ENCODE measurements at regions not wholly inside any gene's neighbourhood (a gene's known extent, or its start where the extent isn't known, plus 50 kb on each side); places are given as distances from the start of the nearest gene placed in this dataset.

GRCh38 chr12:23008623-23009022, 383.7 kb downstream of the ETNK1 start:
- Mint-ChIP-seq H3K36me3 (ENCODE audit: low read depth) (no peaks in the 10 kb centered on the region), H3K27me3 (ENCODE audit: low read depth) (no peaks in the 10 kb centered on the region), H3K9me3 (ENCODE audit: insufficient read depth) (no peaks in the 10 kb centered on the region), H3K27ac (no peak overlapping the region), H3K4me1 (ENCODE audit: low read depth) (no peaks in the 10 kb centered on the region), H3K4me3 (no peak overlapping the region)
- POLR2A ChIA-PET, result no interaction called here
- DNase-seq, result no peak
- CTCF ChIA-PET, result no interaction called here
- ATAC-seq, result no peak

GRCh38 chr12:23014749-23015148, 389.8 kb downstream of the ETNK1 start:
- DNase-seq, result no peak
- POLR2A ChIA-PET, result no interaction called here
- Mint-ChIP-seq H3K4me1 (ENCODE audit: low read depth) (no peaks in the 10 kb centered on the region), H3K36me3 (ENCODE audit: low read depth) (no peaks in the 10 kb centered on the region), H3K27me3 (ENCODE audit: low read depth) (no peaks in the 10 kb centered on the region), H3K4me3 (no peak overlapping the region), H3K27ac (no peak overlapping the region), H3K9me3 (ENCODE audit: insufficient read depth) (no peaks in the 10 kb centered on the region)
- CTCF ChIA-PET, result no interaction called here
- no peak for ATAC-seq

GRCh38 chr12:23025372-23026016, 400.5 kb downstream of the ETNK1 start:
- POLR2A ChIA-PET, result no interaction called here
- no peak for ATAC-seq
- Mint-ChIP-seq H3K9me3 (ENCODE audit: insufficient read depth) (no peaks in the 10 kb centered on the region), H3K27ac (no peak overlapping the region), H3K4me3 (no peak overlapping the region), H3K36me3 (ENCODE audit: low read depth) (no peaks in the 10 kb centered on the region), H3K4me1 (ENCODE audit: low read depth) (no peaks in the 10 kb centered on the region), H3K27me3 (ENCODE audit: low read depth) (no peaks in the 10 kb centered on the region)
- CTCF ChIA-PET, result no interaction called here
- no peak for DNase-seq

GRCh38 chr12:23028158-23028802, 403.3 kb downstream of the ETNK1 start:
- no peaks in the 10 kb centered on the region for H3K36me3 Mint-ChIP-seq (ENCODE audit: low read depth)
- ChIA-PET POLR2A (no interaction called here), CTCF (no interaction called here)
- no peak for DNase-seq
- H3K27ac Mint-ChIP-seq, result no peak overlapping the region
- H3K4me3 Mint-ChIP-seq, result no peak overlapping the region
- no peaks in the 10 kb centered on the region for H3K27me3 Mint-ChIP-seq (ENCODE audit: low read depth)
- H3K4me1 Mint-ChIP-seq (ENCODE audit: low read depth), result no peaks in the 10 kb centered on the region
- H3K9me3 Mint-ChIP-seq (ENCODE audit: insufficient read depth), result no peaks in the 10 kb centered on the region
- ATAC-seq, result no peak

GRCh38 chr12:23029185-23029584, 404.2 kb downstream of the ETNK1 start:
- Mint-ChIP-seq H3K4me1 (ENCODE audit: low read depth) (no peaks in the 10 kb centered on the region), H3K27me3 (ENCODE audit: low read depth) (no peaks in the 10 kb centered on the region), H3K27ac (no peak overlapping the region), H3K4me3 (no peak overlapping the region), H3K9me3 (ENCODE audit: insufficient read depth) (no peaks in the 10 kb centered on the region), H3K36me3 (ENCODE audit: low read depth) (no peaks in the 10 kb centered on the region)
- no peak for ATAC-seq
- ChIA-PET POLR2A (no interaction called here), CTCF (interaction anchor here (1.1 kb wide), 1 partner anchor 16 kb away, joined by 3 read pairs; no protein-coding TSS in a partner anchor)
- no peak for DNase-seq

- Mint-ChIP-seq H3K27me3 (ENCODE audit: low read depth) (no peaks in the 10 kb centered on the region), H3K27ac (no peak overlapping the region), H3K9me3 (ENCODE audit: insufficient read depth) (no peaks in the 10 kb centered on the region), H3K4me3 (no peak overlapping the region), H3K4me1 (ENCODE audit: low read depth) (no peaks in the 10 kb centered on the region), H3K36me3 (ENCODE audit: low read depth) (no peaks in the 10 kb centered on the region)
- POLR2A ChIA-PET, result no interaction called here
- DNase-seq, result no peak
- CTCF ChIA-PET, result no interaction called here
- no peak for ATAC-seq
Measured at GRCh38 chr12:23039834-23040233, 414.9 kb downstream of the ETNK1 start.

- H3K4me1 Mint-ChIP-seq (ENCODE audit: low read depth), result no peaks in the 10 kb centered on the region
- no peak for ATAC-seq
- H3K27me3 Mint-ChIP-seq (ENCODE audit: low read depth), result no peaks in the 10 kb centered on the region
- CTCF ChIA-PET, result no interaction called here
- H3K4me3 Mint-ChIP-seq, result no peak overlapping the region
- no peaks in the 10 kb centered on the region for H3K9me3 Mint-ChIP-seq (ENCODE audit: insufficient read depth)
- no peak for DNase-seq
- H3K27ac Mint-ChIP-seq, result no peak overlapping the region
- H3K36me3 Mint-ChIP-seq (ENCODE audit: low read depth), result no peaks in the 10 kb centered on the region
- POLR2A ChIA-PET, result no interaction called here
Measured at GRCh38 chr12:23041774-23042173, 416.8 kb downstream of the ETNK1 start.

- Mint-ChIP-seq H3K9me3 (ENCODE audit: insufficient read depth) (no peaks in the 10 kb centered on the region), H3K4me3 (no peak overlapping the region), H3K27me3 (ENCODE audit: low read depth) (no peaks in the 10 kb centered on the region), H3K36me3 (ENCODE audit: low read depth) (no peaks in the 10 kb centered on the region), H3K27ac (no peak overlapping the region), H3K4me1 (ENCODE audit: low read depth) (no peaks in the 10 kb centered on the region)
- ChIA-PET POLR2A (no interaction called here), CTCF (no interaction called here)
- ATAC-seq, result no peak
- no peak for DNase-seq
Measured at GRCh38 chr12:23043646-23044045, 418.7 kb downstream of the ETNK1 start.

- no peak overlapping the region for H3K27ac Mint-ChIP-seq
- no peaks in the 10 kb centered on the region for H3K27me3 Mint-ChIP-seq (ENCODE audit: low read depth)
- H3K4me3 Mint-ChIP-seq, result no peak overlapping the region
- no peak for DNase-seq
- ChIA-PET POLR2A (no interaction called here), CTCF (no interaction called here)
- H3K36me3 Mint-ChIP-seq (ENCODE audit: low read depth), result no peaks in the 10 kb centered on the region
- H3K9me3 Mint-ChIP-seq (ENCODE audit: insufficient read depth), result no peaks in the 10 kb centered on the region
- H3K4me1 Mint-ChIP-seq (ENCODE audit: low read depth), result no peaks in the 10 kb centered on the region
- ATAC-seq, result no peak
Measured at GRCh38 chr12:23049180-23049579, 424.2 kb downstream of the ETNK1 start.

- POLR2A ChIA-PET, result no interaction called here
- Mint-ChIP-seq H3K27me3 (ENCODE audit: low read depth) (no peaks in the 10 kb centered on the region), H3K36me3 (ENCODE audit: low read depth) (no peaks in the 10 kb centered on the region), H3K4me3 (no peak overlapping the region), H3K4me1 (ENCODE audit: low read depth) (no peaks in the 10 kb centered on the region), H3K27ac (no peak overlapping the region), H3K9me3 (ENCODE audit: insufficient read depth) (no peaks in the 10 kb centered on the region)
- DNase-seq (no peak), ATAC-seq (no peak)
- CTCF ChIA-PET, result no interaction called here
Measured at GRCh38 chr12:23055004-23055403, 430.0 kb downstream of the ETNK1 start.

- H3K27me3 Mint-ChIP-seq (ENCODE audit: low read depth), result no peaks in the 10 kb centered on the region
- no peak for ATAC-seq
- ChIA-PET POLR2A (no interaction called here), CTCF (no interaction called here)
- H3K36me3 Mint-ChIP-seq (ENCODE audit: low read depth), result no peaks in the 10 kb centered on the region
- no peak overlapping the region for H3K4me3 Mint-ChIP-seq
- no peak overlapping the region for H3K27ac Mint-ChIP-seq
- no peaks in the 10 kb centered on the region for H3K9me3 Mint-ChIP-seq (ENCODE audit: insufficient read depth)
- H3K4me1 Mint-ChIP-seq (ENCODE audit: low read depth), result no peaks in the 10 kb centered on the region
- no peak for DNase-seq
Measured at GRCh38 chr12:23057571-23057970, 432.6 kb downstream of the ETNK1 start.

GRCh38 chr12:23060161-23060560, 435.2 kb downstream of the ETNK1 start:
- CTCF ChIA-PET, result no interaction called here
- Mint-ChIP-seq H3K9me3 (ENCODE audit: insufficient read depth) (no peaks in the 10 kb centered on the region), H3K27me3 (ENCODE audit: low read depth) (no peaks in the 10 kb centered on the region), H3K36me3 (ENCODE audit: low read depth) (no peaks in the 10 kb centered on the region), H3K27ac (no peak overlapping the region), H3K4me3 (no peak overlapping the region), H3K4me1 (ENCODE audit: low read depth) (no peaks in the 10 kb centered on the region)
- ATAC-seq, result no peak
- POLR2A ChIA-PET, result no interaction called here
- no peak for DNase-seq

GRCh38 chr12:23063206-23063605, 438.2 kb downstream of the ETNK1 start:
- DNase-seq (no peak), ATAC-seq (no peak)
- Mint-ChIP-seq H3K27ac (no peak overlapping the region), H3K4me1 (ENCODE audit: low read depth) (no peaks in the 10 kb centered on the region), H3K27me3 (ENCODE audit: low read depth) (no peaks in the 10 kb centered on the region), H3K36me3 (ENCODE audit: low read depth) (no peaks in the 10 kb centered on the region), H3K4me3 (no peak overlapping the region), H3K9me3 (ENCODE audit: insufficient read depth) (no peaks in the 10 kb centered on the region)
- CTCF ChIA-PET, result no interaction called here
- POLR2A ChIA-PET, result no interaction called here
